Activated CD4-positive, alpha-beta T cell treated with anti-CD3 and anti-CD28 coated beads, Interleukin-2, amount 50 U/mL, for 4 hours (primary cell): ENCODE measurements at regions not wholly inside any gene's neighbourhood (a gene's known extent, or its start where the extent isn't known, plus 50 kb on each side); places are given as distances from the start of the nearest gene placed in this dataset.

Experiments
- DNase-seq, 2 experiments: peaks; one replicate each; pipeline ENCODE4 v3.0.0-alpha.2; 2020

- DNase-seq: no peak
Observed at GRCh38 chr11:127362754-127363308, 362.3 kb upstream of the KIRREL3 start.

- no peak for DNase-seq
Observed at GRCh38 chr11:127358160-127358559, 357.6 kb upstream of the KIRREL3 start.

GRCh38 chr11:127350476-127350875 is 349.9 kb upstream of the KIRREL3 start:
- no peak for DNase-seq

- DNase-seq: peak; percentile 0 to 2
Observed at GRCh38 chr11:127345819-127346459, 345.4 kb upstream of the KIRREL3 start.

GRCh38 chr11:127340438-127340837 is 339.9 kb upstream of the KIRREL3 start:
- DNase-seq: no peak

GRCh38 chr11:127339376-127339775 is 338.8 kb upstream of the KIRREL3 start:
- no peak for DNase-seq

- DNase-seq: no peak
Observed at GRCh38 chr11:127338380-127339259, 338.1 kb upstream of the KIRREL3 start.

- DNase-seq: no peak
Observed at GRCh38 chr11:127334466-127334865, 333.9 kb upstream of the KIRREL3 start.

- no peak for DNase-seq
Observed at GRCh38 chr11:127332896-127333295, 332.3 kb upstream of the KIRREL3 start.

- no peak for DNase-seq
Observed at GRCh38 chr11:127330044-127330443, 329.5 kb upstream of the KIRREL3 start.

GRCh38 chr11:127308291-127308690 is 307.7 kb upstream of the KIRREL3 start:
- DNase-seq: no peak

GRCh38 chr11:127307700-127308099 is 307.1 kb upstream of the KIRREL3 start:
- no peak for DNase-seq

- DNase-seq: no peak
Observed at GRCh38 chr11:127304634-127305033, 304.1 kb upstream of the KIRREL3 start.

- no peak for DNase-seq
Observed at GRCh38 chr11:127288926-127289325, 288.4 kb upstream of the KIRREL3 start.

GRCh38 chr11:127281534-127281933 is 281.0 kb upstream of the KIRREL3 start:
- no peak for DNase-seq

- no peak for DNase-seq
Observed at GRCh38 chr11:127275774-127276173, 275.2 kb upstream of the KIRREL3 start.

GRCh38 chr11:127274328-127274676 is 273.7 kb upstream of the KIRREL3 start:
- no peak for DNase-seq

GRCh38 chr11:127273593-127274327 is 273.2 kb upstream of the KIRREL3 start:
- no peak for DNase-seq

- DNase-seq: no peak
Observed at GRCh38 chr11:127270851-127271250, 270.3 kb upstream of the KIRREL3 start.

- no peak for DNase-seq
Observed at GRCh38 chr11:127269911-127270310, 269.3 kb upstream of the KIRREL3 start.

- no peak for DNase-seq
Observed at GRCh38 chr11:127268932-127269331, 268.4 kb upstream of the KIRREL3 start.

- DNase-seq: no peak
Observed at GRCh38 chr11:127268521-127268920, 268.0 kb upstream of the KIRREL3 start.

- no peak for DNase-seq
Observed at GRCh38 chr11:127259102-127259501, 258.5 kb upstream of the KIRREL3 start.
